ENCODE measurements at regions not wholly inside any gene's neighbourhood (a gene's known extent, or its start where the extent isn't known, plus 50 kb on each side); places are given as distances from the start of the nearest gene placed in this dataset.

- no peaks in the 10 kb centered on the region for H3K27me3 Mint-ChIP-seq (ENCODE audit: low read depth, poor library complexity)
- no peak overlapping the region for H3K4me3 Mint-ChIP-seq
- DNase-seq, result no peak
- H3K9me3 Mint-ChIP-seq, result no peaks in the 10 kb centered on the region
- no peak overlapping the region for H3K27ac Mint-ChIP-seq
- TF ChIP-seq, protein P1, sequence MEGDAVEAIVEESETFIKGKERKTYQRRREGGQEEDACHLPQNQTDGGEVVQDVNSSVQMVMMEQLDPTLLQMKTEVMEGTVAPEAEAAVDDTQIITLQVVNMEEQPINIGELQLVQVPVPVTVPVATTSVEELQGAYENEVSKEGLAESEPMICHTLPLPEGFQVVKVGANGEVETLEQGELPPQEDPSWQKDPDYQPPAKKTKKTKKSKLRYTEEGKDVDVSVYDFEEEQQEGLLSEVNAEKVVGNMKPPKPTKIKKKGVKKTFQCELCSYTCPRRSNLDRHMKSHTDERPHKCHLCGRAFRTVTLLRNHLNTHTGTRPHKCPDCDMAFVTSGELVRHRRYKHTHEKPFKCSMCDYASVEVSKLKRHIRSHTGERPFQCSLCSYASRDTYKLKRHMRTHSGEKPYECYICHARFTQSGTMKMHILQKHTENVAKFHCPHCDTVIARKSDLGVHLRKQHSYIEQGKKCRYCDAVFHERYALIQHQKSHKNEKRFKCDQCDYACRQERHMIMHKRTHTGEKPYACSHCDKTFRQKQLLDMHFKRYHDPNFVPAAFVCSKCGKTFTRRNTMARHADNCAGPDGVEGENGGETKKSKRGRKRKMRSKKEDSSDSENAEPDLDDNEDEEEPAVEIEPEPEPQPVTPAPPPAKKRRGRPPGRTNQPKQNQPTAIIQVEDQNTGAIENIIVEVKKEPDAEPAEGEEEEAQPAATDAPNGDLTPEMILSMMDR (IDR thresholded peaks at IDR 0.05), result no peak
- H3K36me3 Mint-ChIP-seq (ENCODE audit: low read depth), result no peaks in the 10 kb centered on the region
- H3K4me1 Mint-ChIP-seq, result no peaks in the 10 kb centered on the region
Observed at GRCh38 chr15:87083201-87083600, 1003.5 kb downstream of the AGBL1 start.

DNA sequence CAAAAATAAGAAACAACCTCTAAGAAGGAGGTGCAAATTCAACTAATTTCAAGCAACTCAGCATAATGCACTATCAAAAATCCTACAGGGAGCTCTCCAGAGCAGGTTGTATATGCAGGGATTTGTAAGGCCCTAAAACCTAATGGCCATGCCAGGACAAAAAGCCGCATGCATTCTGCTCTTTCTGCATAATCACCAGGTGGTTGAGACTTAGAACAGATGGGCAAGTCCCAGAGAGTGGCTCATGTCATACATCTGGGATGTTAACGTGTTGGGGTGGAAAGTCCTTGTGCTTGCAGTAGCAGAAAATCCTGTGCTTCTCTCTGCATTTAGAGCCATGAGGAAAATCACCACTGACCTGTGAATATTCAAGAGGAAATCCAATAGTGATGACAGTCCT lies 1002.9 kb downstream of the AGBL1 start:
- Mint-ChIP-seq H3K9me3 (no peaks in the 10 kb centered on the region), H3K27me3 (ENCODE audit: low read depth, poor library complexity) (no peaks in the 10 kb centered on the region), H3K36me3 (ENCODE audit: low read depth) (no peaks in the 10 kb centered on the region), H3K27ac (no peak overlapping the region), H3K4me3 (no peak overlapping the region), H3K4me1 (no peaks in the 10 kb centered on the region)
- no peak for DNase-seq
- TF ChIP-seq, protein P1 (IDR thresholded peaks at IDR 0.05), result no peak

GRCh38 chr15:87080547-87080946 lies 1000.9 kb downstream of the AGBL1 start:
- Mint-ChIP-seq H3K36me3 (ENCODE audit: low read depth) (no peaks in the 10 kb centered on the region), H3K9me3 (no peaks in the 10 kb centered on the region), H3K27ac (no peak overlapping the region), H3K4me1 (no peaks in the 10 kb centered on the region), H3K4me3 (no peak overlapping the region), H3K27me3 (ENCODE audit: low read depth, poor library complexity) (no peaks in the 10 kb centered on the region)
- TF ChIP-seq, protein P1 (IDR thresholded peaks at IDR 0.05), result no peak
- DNase-seq, result no peak

Data from nephron progenitor cell (in vitro differentiated cells).